Motor neuron (in vitro differentiated cells): ENCODE measurements at regions not wholly inside any gene's neighbourhood (a gene's known extent, or its start where the extent isn't known, plus 50 kb on each side); places are given as distances from the start of the nearest gene placed in this dataset.

Experiments used
- ATAC-seq, 8 experiments: fragments of 200-7000 bp; cut with Tn5 transposase; replicated peaks in 6 of 8; 2 replicates each; pipeline ENCODE4 v1.8.0; 2021; ENCODE audit warnings: mild to moderate bottlenecking in 8 of 8, moderate library complexity in 8 of 8
- H3K27ac ChIP-seq, 2 donors: fragments of 250-450 bp; sonication (Bioruptor Pico); 2 replicates each; pipeline ENCODE4 v1.9.0; 2021; ENCODE audit warnings: antibody characterized with exemption in 2 of 2, mild to moderate bottlenecking in 2 of 2, moderate library complexity in 1 of 2
- H3K4me1 ChIP-seq, 2 donors: fragments of 250-450 bp; sonication (Bioruptor Pico); replicated peaks in 1 of 2; 2 replicates each; pipeline ENCODE4 v1.6.1; 2021; ENCODE audit warnings: antibody characterized with exemption in 2 of 2, mild to moderate bottlenecking in 2 of 2, moderate library complexity in 1 of 2
- H3K4me3 ChIP-seq, 5 donors: fragments of 250-450 bp; sonication (Bioruptor Pico); 2 replicates each; pipeline ENCODE4 v1.9.0; 2021; ENCODE audit warnings: antibody characterized with exemption in 5 of 5, mild to moderate bottlenecking in 5 of 5, moderate library complexity in 4 of 5
- WGBS, 10 experiments: fragments of 450-650 bp; shearing (Covaris generic); methylation state at CpG; one replicate each; pipeline ENCODE4 v1.0.0; 2022; 5-methylcytosine and 5-hydroxymethylcytosine counted together
- in situ Hi-C, 9 experiments: fragments of 400-800 bp; cut with MboI; loops; one replicate each; pipeline ENCODE4 v1.15.0; 2021; ENCODE audit warnings: low sequenced_read_pairs in 9 of 9, low pct_unique_long_range_greater_than_20kb in 2 of 9; ENCODE audit not compliant: unreplicated experiment in 9 of 9

DNA sequence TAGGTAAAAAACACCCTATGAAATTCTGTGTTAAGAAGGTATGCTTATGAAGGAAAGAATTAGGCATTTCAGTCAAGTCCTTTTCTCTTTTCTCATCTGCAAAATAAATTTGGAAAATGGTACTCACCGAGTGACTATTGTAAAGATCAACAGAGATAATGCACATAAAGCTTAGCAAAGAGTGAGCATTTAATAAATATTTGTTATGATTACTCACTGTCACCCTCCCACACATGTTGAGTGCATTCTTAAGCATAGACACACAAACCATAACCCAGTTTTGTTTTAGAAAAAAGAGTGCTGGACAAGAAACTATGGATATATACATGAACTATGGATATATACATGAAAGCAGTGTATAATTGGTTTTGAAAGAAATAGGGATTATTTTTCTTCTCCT, 54.7 kb upstream of the PRLR start:
- ATAC-seq: no peak
- Histone ChIP-seq H3K4me1 (no peaks in the 10 kb centered on the region), H3K4me3 (no peak overlapping the region), H3K27ac (no peak overlapping the region)
- WGBS, 10 experiments: 0 to 100% (median 70%) methylated on average over 1 of the region's 1 CpG
- in situ Hi-C loops: no loop called here

DNA sequence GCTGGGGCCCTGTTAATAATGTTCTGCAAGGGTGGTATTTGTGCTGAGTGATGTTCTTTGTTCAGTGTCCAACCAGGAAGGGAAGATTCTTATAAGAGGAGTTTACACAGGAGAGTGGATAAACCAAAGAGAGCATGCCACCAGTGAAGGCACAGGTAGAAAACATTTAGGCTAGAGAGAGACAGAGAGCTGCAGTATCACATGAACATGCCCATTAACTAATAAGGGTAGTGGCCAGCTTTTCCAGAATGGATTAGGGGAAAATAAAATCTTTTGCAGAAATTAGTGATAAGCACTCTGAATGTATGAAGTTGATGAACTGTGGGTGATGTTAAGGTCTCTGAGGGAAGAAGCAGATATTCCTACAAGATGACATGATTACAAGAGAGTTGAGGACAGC, 54.1 kb upstream of the PRLR start:
- Histone ChIP-seq H3K27ac (no peak overlapping the region), H3K4me3 (no peak overlapping the region), H3K4me1 (no peaks in the 10 kb centered on the region)
- ATAC-seq: no peak
- in situ Hi-C loops: no loop called here

DNA sequence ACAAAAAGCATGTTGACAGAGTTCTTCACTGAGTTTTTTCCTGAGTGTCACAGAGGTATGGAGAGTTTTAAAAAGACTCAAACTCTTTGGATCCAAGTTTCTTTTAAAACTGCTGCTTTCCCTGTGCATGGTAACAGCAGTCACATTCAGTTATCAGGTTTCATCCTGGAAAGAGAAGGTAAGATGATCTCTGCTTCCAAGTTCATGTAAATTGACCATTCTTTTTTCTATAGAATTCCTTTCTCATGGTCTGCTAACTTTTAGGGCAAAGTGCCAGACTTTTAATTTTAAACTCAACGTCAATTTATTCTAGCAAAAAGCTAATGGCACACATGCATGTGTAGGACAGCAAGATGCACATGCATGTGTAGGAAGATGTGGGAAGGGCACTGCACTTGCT, 52.5 kb upstream of the PRLR start:
- ATAC-seq: no peak
- H3K27ac ChIP-seq: no peak overlapping the region
- no peak overlapping the region for H3K4me3 ChIP-seq
- WGBS, 10 experiments: 0 to 100% (median 80%) methylated on average over 1 of the region's 1 CpG; no CpG with 5 or more reads in 1 of the 10 experiments
- H3K4me1 ChIP-seq: no peaks in the 10 kb centered on the region
- in situ Hi-C loops: no loop called here

DNA sequence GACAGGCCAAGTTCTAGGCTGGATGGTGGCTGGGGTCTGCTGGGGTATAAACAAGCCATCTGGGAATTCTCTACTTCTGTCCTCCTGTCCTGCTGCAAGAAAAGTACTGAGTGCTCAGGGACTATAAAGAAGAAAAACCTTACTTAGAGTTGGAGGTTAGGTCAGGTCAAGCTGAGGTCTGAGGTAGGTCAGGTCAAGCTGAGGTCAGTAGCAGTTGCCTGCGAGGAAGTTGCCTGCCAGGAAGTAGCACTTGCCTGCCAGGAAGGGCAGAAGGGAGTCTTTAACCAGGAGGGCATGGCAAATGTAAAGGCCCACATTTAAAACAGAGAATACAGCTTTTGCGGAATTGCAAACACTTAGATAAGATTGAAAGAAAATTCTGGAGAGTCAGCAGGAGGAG, 51.3 kb upstream of the PRLR start:
- H3K27ac ChIP-seq: no peak overlapping the region
- in situ Hi-C loops: no loop called here
- no peak overlapping the region for H3K4me3 ChIP-seq
- no peak for ATAC-seq
- WGBS, 10 experiments: 17 to 100% (median 80%) methylated on average over 1 to 2 of the region's 2 CpGs; no CpG with 5 or more reads in 1 of the 10 experiments
- H3K4me1 ChIP-seq: no peaks in the 10 kb centered on the region
